ENCODE measurements at regions not wholly inside any gene's neighbourhood (a gene's known extent, or its start where the extent isn't known, plus 50 kb on each side); places are given as distances from the start of the nearest gene placed in this dataset.

DNA sequence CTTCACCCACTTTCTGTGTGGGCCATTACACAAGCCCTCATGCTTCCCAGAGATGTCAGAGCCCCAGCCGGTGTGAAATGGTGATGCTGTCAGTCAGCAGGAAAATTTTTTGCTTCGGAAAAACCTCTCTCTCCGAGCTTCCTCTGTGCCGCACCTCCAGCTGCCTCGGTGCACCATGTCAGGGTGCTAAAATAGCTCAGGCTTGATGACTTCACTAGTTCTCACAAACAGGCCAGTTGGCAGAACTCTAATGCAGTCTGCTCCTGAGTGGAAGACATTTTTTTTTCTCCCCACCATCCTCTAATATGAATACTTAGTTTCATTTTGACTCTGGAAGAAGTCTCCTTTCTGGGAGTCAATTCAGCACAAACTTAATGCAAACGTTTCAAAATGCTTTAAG is 71.3 kb downstream of the KLF12 start:
- H3K27me3 ChIP-seq (ENCODE audit: control insufficient read depth, insufficient read depth, low read length), result no peaks in the 10 kb centered on the region
- no TSS peak for BruUV-seq (replicated peaks)
- ChIA-PET POLR2A (no interaction called here), CTCF (no interaction called here)
- ATAC-seq, result no peak
- no peak for DNase-seq (ENCODE audit: low read depth, low spot score)
- intact Hi-C loops (cut with micrococcal nuclease; ENCODE audit: unreplicated experiment), result no loop called here
- H3K9me3 ChIP-seq (ENCODE audit: control insufficient read depth, insufficient read depth, low read depth, low read length), result no peaks in the 10 kb centered on the region
- H3K27ac ChIP-seq (ENCODE audit: low read length), result no peak overlapping the region
- H3K4me1 ChIP-seq (ENCODE audit: control insufficient read depth, insufficient read depth, low read length), result no peaks in the 10 kb centered on the region
- H3K36me3 ChIP-seq (ENCODE audit: control insufficient read depth, insufficient read depth, low read length), result no peaks in the 10 kb centered on the region
- no peak overlapping the region for H3K4me3 ChIP-seq (ENCODE audit: low read depth in 2 of 2, low read length in 2 of 2)
- in situ Hi-C loops (cut with HindIII; ENCODE audit: low pct_unique_long_range_greater_than_20kb, low sequenced_read_pairs), result no loop called here
- TF ChIP-seq SIN3A (IDR thresholded peaks at IDR 0.05; ENCODE audit: borderline replicate concordance, insufficient read depth, low read depth, low read length) (no peak), POLR2AphosphoS5 (IDR thresholded peaks at IDR 0.05; ENCODE audit: low read depth, low read length) (no peak), TCF7L2 (IDR thresholded peaks at IDR 0.05; ENCODE audit: low read depth, low read length) (no peak)
- TF ChIP-seq, protein P1, sequence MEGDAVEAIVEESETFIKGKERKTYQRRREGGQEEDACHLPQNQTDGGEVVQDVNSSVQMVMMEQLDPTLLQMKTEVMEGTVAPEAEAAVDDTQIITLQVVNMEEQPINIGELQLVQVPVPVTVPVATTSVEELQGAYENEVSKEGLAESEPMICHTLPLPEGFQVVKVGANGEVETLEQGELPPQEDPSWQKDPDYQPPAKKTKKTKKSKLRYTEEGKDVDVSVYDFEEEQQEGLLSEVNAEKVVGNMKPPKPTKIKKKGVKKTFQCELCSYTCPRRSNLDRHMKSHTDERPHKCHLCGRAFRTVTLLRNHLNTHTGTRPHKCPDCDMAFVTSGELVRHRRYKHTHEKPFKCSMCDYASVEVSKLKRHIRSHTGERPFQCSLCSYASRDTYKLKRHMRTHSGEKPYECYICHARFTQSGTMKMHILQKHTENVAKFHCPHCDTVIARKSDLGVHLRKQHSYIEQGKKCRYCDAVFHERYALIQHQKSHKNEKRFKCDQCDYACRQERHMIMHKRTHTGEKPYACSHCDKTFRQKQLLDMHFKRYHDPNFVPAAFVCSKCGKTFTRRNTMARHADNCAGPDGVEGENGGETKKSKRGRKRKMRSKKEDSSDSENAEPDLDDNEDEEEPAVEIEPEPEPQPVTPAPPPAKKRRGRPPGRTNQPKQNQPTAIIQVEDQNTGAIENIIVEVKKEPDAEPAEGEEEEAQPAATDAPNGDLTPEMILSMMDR (IDR thresholded peaks at IDR 0.05), result no peak
- TF ChIP-seq, protein P2, sequence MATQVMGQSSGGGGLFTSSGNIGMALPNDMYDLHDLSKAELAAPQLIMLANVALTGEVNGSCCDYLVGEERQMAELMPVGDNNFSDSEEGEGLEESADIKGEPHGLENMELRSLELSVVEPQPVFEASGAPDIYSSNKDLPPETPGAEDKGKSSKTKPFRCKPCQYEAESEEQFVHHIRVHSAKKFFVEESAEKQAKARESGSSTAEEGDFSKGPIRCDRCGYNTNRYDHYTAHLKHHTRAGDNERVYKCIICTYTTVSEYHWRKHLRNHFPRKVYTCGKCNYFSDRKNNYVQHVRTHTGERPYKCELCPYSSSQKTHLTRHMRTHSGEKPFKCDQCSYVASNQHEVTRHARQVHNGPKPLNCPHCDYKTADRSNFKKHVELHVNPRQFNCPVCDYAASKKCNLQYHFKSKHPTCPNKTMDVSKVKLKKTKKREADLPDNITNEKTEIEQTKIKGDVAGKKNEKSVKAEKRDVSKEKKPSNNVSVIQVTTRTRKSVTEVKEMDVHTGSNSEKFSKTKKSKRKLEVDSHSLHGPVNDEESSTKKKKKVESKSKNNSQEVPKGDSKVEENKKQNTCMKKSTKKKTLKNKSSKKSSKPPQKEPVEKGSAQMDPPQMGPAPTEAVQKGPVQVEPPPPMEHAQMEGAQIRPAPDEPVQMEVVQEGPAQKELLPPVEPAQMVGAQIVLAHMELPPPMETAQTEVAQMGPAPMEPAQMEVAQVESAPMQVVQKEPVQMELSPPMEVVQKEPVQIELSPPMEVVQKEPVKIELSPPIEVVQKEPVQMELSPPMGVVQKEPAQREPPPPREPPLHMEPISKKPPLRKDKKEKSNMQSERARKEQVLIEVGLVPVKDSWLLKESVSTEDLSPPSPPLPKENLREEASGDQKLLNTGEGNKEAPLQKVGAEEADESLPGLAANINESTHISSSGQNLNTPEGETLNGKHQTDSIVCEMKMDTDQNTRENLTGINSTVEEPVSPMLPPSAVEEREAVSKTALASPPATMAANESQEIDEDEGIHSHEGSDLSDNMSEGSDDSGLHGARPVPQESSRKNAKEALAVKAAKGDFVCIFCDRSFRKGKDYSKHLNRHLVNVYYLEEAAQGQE (IDR thresholded peaks at IDR 0.05; ENCODE audit: insufficient read depth in 1 of 2, low read depth in 2 of 2, low read length in 1 of 2), result no peak

DNA sequence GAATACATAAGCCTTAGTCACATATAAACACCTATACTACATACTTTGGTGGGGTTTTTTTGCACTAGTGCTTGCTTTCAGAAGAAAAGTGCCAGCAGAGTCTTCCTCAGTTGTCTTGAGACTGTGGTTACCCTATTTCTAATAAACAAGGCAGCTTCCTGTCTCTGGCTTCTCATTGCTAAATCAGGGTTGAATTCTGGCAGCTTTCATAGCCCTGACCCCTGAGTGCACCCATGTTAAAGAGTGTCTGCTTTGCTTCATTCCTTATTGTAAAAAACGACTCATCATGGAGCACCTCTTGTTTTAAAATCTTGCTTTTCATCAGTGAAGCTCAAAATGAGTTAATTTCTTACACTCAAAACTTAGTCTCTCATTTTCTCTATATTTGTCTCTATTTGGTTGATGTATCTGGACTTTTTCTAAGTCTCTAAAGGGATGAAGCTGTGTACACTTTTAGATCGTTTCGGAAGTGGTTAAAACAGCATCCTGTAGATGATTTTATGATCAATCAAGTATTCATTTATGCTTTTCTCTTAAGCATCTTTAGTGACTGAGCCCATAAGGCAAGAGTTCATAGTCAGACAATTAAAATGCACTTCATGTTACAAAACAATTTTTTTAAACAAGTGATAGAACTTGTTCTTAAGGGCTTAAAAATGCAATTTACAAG is 72.1 kb downstream of the KLF12 start:
- H3K4me1 ChIP-seq (ENCODE audit: control insufficient read depth, insufficient read depth, low read length), result no peaks in the 10 kb centered on the region
- no peaks in the 10 kb centered on the region for H3K36me3 ChIP-seq (ENCODE audit: control insufficient read depth, insufficient read depth, low read length)
- intact Hi-C loops (cut with micrococcal nuclease; ENCODE audit: unreplicated experiment), result no loop called here
- TF ChIP-seq TCF7L2 (IDR thresholded peaks at IDR 0.05; ENCODE audit: low read depth, low read length) (no peak), SIN3A (IDR thresholded peaks at IDR 0.05; ENCODE audit: borderline replicate concordance, insufficient read depth, low read depth, low read length) (no peak), POLR2AphosphoS5 (IDR thresholded peaks at IDR 0.05; ENCODE audit: low read depth, low read length) (no peak)
- TF ChIP-seq, protein P1 (IDR thresholded peaks at IDR 0.05), result no peak
- TF ChIP-seq, protein P2 (IDR thresholded peaks at IDR 0.05; ENCODE audit: insufficient read depth in 1 of 2, low read depth in 2 of 2, low read length in 1 of 2), result no peak
- BruUV-seq (replicated peaks), result no TSS peak
- H3K9me3 ChIP-seq (ENCODE audit: control insufficient read depth, insufficient read depth, low read depth, low read length), result no peaks in the 10 kb centered on the region
- H3K27me3 ChIP-seq (ENCODE audit: control insufficient read depth, insufficient read depth, low read length), result no peaks in the 10 kb centered on the region
- POLR2A ChIA-PET, result no interaction called here
- CTCF ChIA-PET, result no interaction called here
- ATAC-seq (no peak), DNase-seq (ENCODE audit: low read depth, low spot score) (no peak)
- in situ Hi-C loops (cut with HindIII; ENCODE audit: low pct_unique_long_range_greater_than_20kb, low sequenced_read_pairs), result no loop called here
- no peak overlapping the region for H3K27ac ChIP-seq (ENCODE audit: low read length)
- no peak overlapping the region for H3K4me3 ChIP-seq (ENCODE audit: low read depth in 2 of 2, low read length in 2 of 2)
